ENCODE measurements at regions not wholly inside any gene's neighbourhood (a gene's known extent, or its start where the extent isn't known, plus 50 kb on each side); places are given as distances from the start of the nearest gene placed in this dataset.

DNA sequence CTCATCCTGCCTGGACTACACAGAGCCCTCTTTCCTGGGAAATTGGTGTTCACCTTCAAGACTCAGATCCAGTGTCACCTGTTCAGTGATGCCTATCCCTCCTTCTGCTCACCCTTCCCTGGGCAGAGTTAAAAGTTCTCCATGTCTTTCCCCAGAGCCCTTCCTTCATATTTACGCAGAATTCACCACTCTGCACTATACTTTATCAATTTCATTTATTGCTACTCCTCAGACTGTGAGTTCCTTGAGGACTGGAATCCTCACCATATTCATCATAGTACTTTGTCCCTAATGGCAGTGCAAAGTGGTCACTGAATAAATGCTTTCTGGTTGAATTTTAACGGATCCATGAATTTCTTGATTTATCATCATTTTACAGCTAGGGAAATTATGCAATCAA is 300.0 kb downstream of the CHRM3 start:
- TF ChIP-seq CTCF (IDR thresholded peaks at IDR 0.05) = no peak
- no peak for TF ChIP-seq POLR2AphosphoS5 (IDR thresholded peaks at IDR 0.05)
- no peak for TF ChIP-seq POLR2A (IDR thresholded peaks at IDR 0.05)
